ENCODE measurements at regions not wholly inside any gene's neighbourhood (a gene's known extent, or its start where the extent isn't known, plus 50 kb on each side); places are given as distances from the start of the nearest gene placed in this dataset.

DNA sequence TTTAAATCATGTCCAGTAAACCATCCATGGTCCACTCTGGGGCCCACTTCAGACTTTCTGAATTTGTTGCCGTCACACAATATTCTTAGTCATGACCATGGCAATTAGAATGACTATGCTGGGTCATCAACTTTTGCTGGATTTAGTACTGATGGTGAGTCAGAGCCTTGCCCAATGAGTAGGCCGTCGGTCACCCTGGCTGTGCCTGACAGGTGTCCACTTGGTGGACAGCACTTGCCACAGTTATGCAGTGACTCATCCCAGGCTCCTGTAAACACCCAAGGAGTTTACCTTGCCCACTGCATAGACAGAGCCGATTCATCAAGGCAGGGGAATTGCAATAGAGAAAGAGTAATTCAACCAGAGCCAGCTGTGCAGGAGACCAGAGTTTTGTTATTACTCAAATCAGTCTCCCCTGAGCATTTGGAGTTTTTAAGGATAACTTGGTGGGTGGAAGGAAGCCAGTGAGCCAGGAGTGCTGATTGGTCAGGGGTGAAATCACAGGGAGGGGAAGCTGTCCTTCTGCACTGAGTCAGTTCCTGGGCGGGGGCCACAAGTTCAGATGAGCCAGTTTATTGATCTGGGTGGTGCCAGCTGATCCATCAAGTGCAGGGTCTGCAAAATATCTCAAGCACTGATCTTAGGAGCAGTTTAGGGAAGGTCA, 333.8 kb downstream of the PTPRU start:
- TF ChIP-seq ELF4 (IDR thresholded peaks at IDR 0.05) (no peak), CTBP1 (IDR thresholded peaks at IDR 0.05; ENCODE audit: borderline replicate concordance) (no peak), FOXM1 (IDR thresholded peaks at IDR 0.05; ENCODE audit: borderline replicate concordance) (no peak), HDGF (IDR thresholded peaks at IDR 0.05; ENCODE audit: borderline replicate concordance) (no peak), SUZ12 (IDR thresholded peaks at IDR 0.05) (no peak), ZNF384 (IDR thresholded peaks at IDR 0.05) (no peak), LEF1 (IDR thresholded peaks at IDR 0.05; ENCODE audit: borderline replicate concordance) (no peak), BHLHE40 (IDR thresholded peaks at IDR 0.05; ENCODE audit: borderline replicate concordance) (no peak), FOXA1 (IDR thresholded peaks at IDR 0.05) (no peak), SP1 (IDR thresholded peaks at IDR 0.05) (no peak), ARNT (IDR thresholded peaks at IDR 0.05) (no peak), NFRKB (IDR thresholded peaks at IDR 0.05) (no peak), TARDBP (IDR thresholded peaks at IDR 0.05) (no peak)
- TF ChIP-seq, protein P1, sequence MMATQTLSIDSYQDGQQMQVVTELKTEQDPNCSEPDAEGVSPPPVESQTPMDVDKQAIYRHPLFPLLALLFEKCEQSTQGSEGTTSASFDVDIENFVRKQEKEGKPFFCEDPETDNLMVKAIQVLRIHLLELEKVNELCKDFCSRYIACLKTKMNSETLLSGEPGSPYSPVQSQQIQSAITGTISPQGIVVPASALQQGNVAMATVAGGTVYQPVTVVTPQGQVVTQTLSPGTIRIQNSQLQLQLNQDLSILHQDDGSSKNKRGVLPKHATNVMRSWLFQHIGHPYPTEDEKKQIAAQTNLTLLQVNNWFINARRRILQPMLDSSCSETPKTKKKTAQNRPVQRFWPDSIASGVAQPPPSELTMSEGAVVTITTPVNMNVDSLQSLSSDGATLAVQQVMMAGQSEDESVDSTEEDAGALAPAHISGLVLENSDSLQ (IDR thresholded peaks at IDR 0.05) = no peak
